Left lung (tissue), 4 donors: ENCODE measurements at regions not wholly inside any gene's neighbourhood (a gene's known extent, or its start where the extent isn't known, plus 50 kb on each side); places are given as distances from the start of the nearest gene placed in this dataset.

Source experiments
- ATAC-seq: fragments of 200-7000 bp; cut with Tn5 transposase; one replicate; pipeline ENCODE4 v1.9.1; 2020; ENCODE audit warnings: moderate library complexity
- DNase-seq, 4 donors: peaks; one replicate each; pipeline ENCODE4 v3.0.0-alpha.2; 2013 to 2020
- H3K27ac ChIP-seq, 2 donors: fragments of 200-600 bp; sonication (generic) in 1 of 2; one replicate each; pipeline versions ENCODE4 v1.5.0 to v1.8.0; 2020 to 2021
- H3K27me3 ChIP-seq, 2 donors: fragments of 200-600 bp; sonication (generic) in 1 of 2; one replicate each; pipeline versions ENCODE4 v1.5.0 to v1.8.0; 2020 to 2021
- H3K36me3 ChIP-seq, 2 donors: fragments of 200-600 bp; sonication (generic) in 1 of 2; one replicate each; pipeline versions ENCODE4 v1.5.0 to v1.8.0; 2020 to 2021
- H3K4me1 ChIP-seq, 2 donors: fragments of 200-600 bp; one replicate each; pipeline ENCODE4 v1.8.0; 2021
- H3K4me3 ChIP-seq, 2 donors: fragments of 200-600 bp; sonication (generic) in 1 of 2; one replicate each; pipeline versions ENCODE4 v1.5.0 to v1.8.0; 2020 to 2021; ENCODE audit warnings: mild to moderate bottlenecking in 1 of 2
- H3K9me3 ChIP-seq, 2 donors: fragments of 200-600 bp; sonication (generic) in 1 of 2; one replicate each; pipeline versions ENCODE4 v1.5.0 to v1.8.0; 2020 to 2021
- intact Hi-C, 2 donors: fragments of 100-400 bp; cut with DNase I; formaldehyde crosslinking; loops; one replicate each; pipeline versions ENCODE4 v1.11.2 to v1.14.2; 2022
- TF ChIP-seq, protein P1 (sequence below), 2 donors: fragments of 200-600 bp; sonication (generic) in 1 of 2; IDR thresholded peaks; one replicate each; pipeline versions ENCODE4 v1.5.0 to v1.8.0; 2021; ENCODE audit warnings: antibody characterized with exemption in 2 of 2
- donor health status: DM: no; HTN: yes; CAD: no.
- donor health status: DM: no; HTN: no; CAD: no.

GRCh38 chr2:7241041-7241745 is 324.0 kb downstream of the RNF144A start:
- no peaks in the 10 kb centered on the region for H3K9me3 ChIP-seq
- no peaks in the 10 kb centered on the region for H3K27me3 ChIP-seq
- no peak for ATAC-seq
- H3K4me3 ChIP-seq, result no peak overlapping the region
- H3K4me1 ChIP-seq, result peaks cover 0 to 5% of the 10 kb centered on the region in 2 donors
- DNase-seq, result no peak
- no peak overlapping the region for H3K27ac ChIP-seq
- intact Hi-C loops, result no loop called here
- H3K36me3 ChIP-seq, result no peaks in the 10 kb centered on the region
- TF ChIP-seq, protein P1, sequence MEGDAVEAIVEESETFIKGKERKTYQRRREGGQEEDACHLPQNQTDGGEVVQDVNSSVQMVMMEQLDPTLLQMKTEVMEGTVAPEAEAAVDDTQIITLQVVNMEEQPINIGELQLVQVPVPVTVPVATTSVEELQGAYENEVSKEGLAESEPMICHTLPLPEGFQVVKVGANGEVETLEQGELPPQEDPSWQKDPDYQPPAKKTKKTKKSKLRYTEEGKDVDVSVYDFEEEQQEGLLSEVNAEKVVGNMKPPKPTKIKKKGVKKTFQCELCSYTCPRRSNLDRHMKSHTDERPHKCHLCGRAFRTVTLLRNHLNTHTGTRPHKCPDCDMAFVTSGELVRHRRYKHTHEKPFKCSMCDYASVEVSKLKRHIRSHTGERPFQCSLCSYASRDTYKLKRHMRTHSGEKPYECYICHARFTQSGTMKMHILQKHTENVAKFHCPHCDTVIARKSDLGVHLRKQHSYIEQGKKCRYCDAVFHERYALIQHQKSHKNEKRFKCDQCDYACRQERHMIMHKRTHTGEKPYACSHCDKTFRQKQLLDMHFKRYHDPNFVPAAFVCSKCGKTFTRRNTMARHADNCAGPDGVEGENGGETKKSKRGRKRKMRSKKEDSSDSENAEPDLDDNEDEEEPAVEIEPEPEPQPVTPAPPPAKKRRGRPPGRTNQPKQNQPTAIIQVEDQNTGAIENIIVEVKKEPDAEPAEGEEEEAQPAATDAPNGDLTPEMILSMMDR (IDR thresholded peaks at IDR 0.05), result no peak

GRCh38 chr2:7242189-7242867 is 325.1 kb downstream of the RNF144A start:
- peaks cover 0 to 5% of the 10 kb centered on the region in 2 donors for H3K4me1 ChIP-seq
- no peaks in the 10 kb centered on the region for H3K27me3 ChIP-seq
- H3K27ac ChIP-seq, result no peak overlapping the region
- H3K4me3 ChIP-seq, result no peak overlapping the region
- intact Hi-C loops, result no loop called here
- TF ChIP-seq, protein P1 (IDR thresholded peaks at IDR 0.05), result no peak
- H3K9me3 ChIP-seq, result no peaks in the 10 kb centered on the region
- no peaks in the 10 kb centered on the region for H3K36me3 ChIP-seq
- ATAC-seq, result no peak
- DNase-seq, result no peak

DNA sequence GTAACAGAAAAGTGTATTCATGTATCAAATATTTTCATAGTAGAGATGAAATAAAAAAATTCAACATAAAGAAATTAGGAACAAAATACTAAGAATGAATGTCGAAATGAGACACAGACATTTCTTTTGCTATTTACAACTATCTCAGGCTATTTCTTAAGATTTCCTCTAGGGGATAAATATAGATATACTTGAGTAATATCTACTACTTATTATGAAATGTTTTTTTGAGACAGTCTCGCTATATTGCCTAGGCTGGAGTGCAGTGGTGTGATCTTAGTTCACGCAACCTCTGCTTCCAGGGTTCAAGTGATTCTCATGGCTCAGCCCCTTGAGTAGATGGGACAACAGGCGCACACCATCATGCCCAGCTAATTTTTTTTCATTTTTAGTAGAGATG is 326.1 kb downstream of the RNF144A start:
- intact Hi-C loops, result no loop called here
- Histone ChIP-seq H3K36me3 (no peaks in the 10 kb centered on the region), H3K4me3 (no peak overlapping the region), H3K27ac (no peak overlapping the region), H3K27me3 (no peaks in the 10 kb centered on the region), H3K4me1 (peaks cover 0 to 5% of the 10 kb centered on the region in 2 donors), H3K9me3 (no peaks in the 10 kb centered on the region)
- ATAC-seq, result no peak
- DNase-seq, result no peak
- TF ChIP-seq, protein P1 (IDR thresholded peaks at IDR 0.05), result no peak

- no peaks in the 10 kb centered on the region for H3K36me3 ChIP-seq
- no peaks in the 10 kb centered on the region for H3K4me1 ChIP-seq
- no peak overlapping the region for H3K27ac ChIP-seq
- DNase-seq (no peak), ATAC-seq (no peak)
- TF ChIP-seq, protein P1 (IDR thresholded peaks at IDR 0.05), result no peak
- intact Hi-C loops, result no loop called here
- H3K9me3 ChIP-seq, result no peaks in the 10 kb centered on the region
- no peak overlapping the region for H3K4me3 ChIP-seq
- no peaks in the 10 kb centered on the region for H3K27me3 ChIP-seq
Measured at GRCh38 chr2:7256377-7256776, 339.2 kb downstream of the RNF144A start.

DNA sequence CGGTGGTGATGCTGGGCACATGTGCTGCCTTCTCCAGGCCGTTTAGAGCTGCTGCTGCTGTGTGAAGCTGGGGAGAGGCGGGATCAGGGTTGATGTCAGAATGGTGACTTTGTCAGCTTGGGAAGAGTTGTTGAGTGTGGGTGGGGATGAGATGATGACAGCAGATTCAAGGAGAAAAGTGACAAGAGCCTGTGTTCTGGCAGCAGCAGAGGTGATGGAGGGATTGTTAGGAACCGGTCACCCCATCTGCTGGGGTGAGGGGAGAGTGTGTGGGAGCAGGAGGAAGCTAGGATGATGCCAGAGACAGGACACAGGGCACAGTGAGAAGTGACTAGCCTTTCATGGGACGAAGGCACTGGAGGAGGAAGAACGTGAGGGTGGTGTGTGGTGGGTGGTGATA is 345.5 kb downstream of the RNF144A start:
- Histone ChIP-seq H3K9me3 (no peaks in the 10 kb centered on the region), H3K27me3 (no peaks in the 10 kb centered on the region), H3K36me3 (no peaks in the 10 kb centered on the region), H3K27ac (no peak overlapping the region), H3K4me1 (no peaks in the 10 kb centered on the region), H3K4me3 (no peak overlapping the region)
- TF ChIP-seq, protein P1 (IDR thresholded peaks at IDR 0.05), result no peak
- intact Hi-C loops, result no loop called here
- no peak for ATAC-seq
- no peak for DNase-seq
